CD4-positive, alpha-beta T cell treated with Interleukin-4 for 4 hours (primary cell): ENCODE measurements at regions not wholly inside any gene's neighbourhood (a gene's known extent, or its start where the extent isn't known, plus 50 kb on each side); places are given as distances from the start of the nearest gene placed in this dataset.

Experiments used
- DNase-seq: peaks from one replicate; pipeline ENCODE4 v3.0.0-alpha.2; 2020

GRCh38 chrX:42616981-42617380 is 161.0 kb downstream of the PPP1R2C start:
- no peak for DNase-seq

- DNase-seq: peak; percentile 0
Observed at GRCh38 chrX:42615161-42615563, 162.8 kb downstream of the PPP1R2C start.

GRCh38 chrX:42606591-42606990 is 171.4 kb downstream of the PPP1R2C start:
- DNase-seq: no peak

GRCh38 chrX:42604302-42604701 is 173.7 kb downstream of the PPP1R2C start:
- DNase-seq: no peak

GRCh38 chrX:42603016-42603415 is 174.9 kb downstream of the PPP1R2C start:
- no peak for DNase-seq

- DNase-seq: no peak
Observed at GRCh38 chrX:42602566-42602965, 175.4 kb downstream of the PPP1R2C start.

- no peak for DNase-seq
Observed at GRCh38 chrX:42602136-42602535, 175.8 kb downstream of the PPP1R2C start.

- DNase-seq: no peak
Observed at GRCh38 chrX:42597481-42597880, 180.5 kb downstream of the PPP1R2C start.

GRCh38 chrX:42585842-42586621 is 191.9 kb downstream of the PPP1R2C start:
- peak; percentile 5 for DNase-seq

- DNase-seq: peak; percentile 18
Observed at GRCh38 chrX:42577936-42578470, 200.0 kb downstream of the PPP1R2C start.

- DNase-seq: no peak
Observed at GRCh38 chrX:42567268-42567667, 210.7 kb downstream of the PPP1R2C start.

GRCh38 chrX:42565739-42566138 is 212.2 kb downstream of the PPP1R2C start:
- DNase-seq: no peak

- no peak for DNase-seq
Observed at GRCh38 chrX:42546800-42547199, 231.2 kb downstream of the PPP1R2C start.

GRCh38 chrX:42544883-42545282 is 233.1 kb downstream of the PPP1R2C start:
- no peak for DNase-seq

- DNase-seq: no peak
Observed at GRCh38 chrX:42541554-42541953, 236.4 kb downstream of the PPP1R2C start.

- DNase-seq: no peak
Observed at GRCh38 chrX:42540146-42540545, 237.8 kb downstream of the PPP1R2C start.

- no peak for DNase-seq
Observed at GRCh38 chrX:42538405-42538804, 239.6 kb downstream of the PPP1R2C start.

GRCh38 chrX:42536286-42536685 is 241.7 kb downstream of the PPP1R2C start:
- no peak for DNase-seq

- DNase-seq: no peak
Observed at GRCh38 chrX:42535233-42535632, 242.7 kb downstream of the PPP1R2C start.

GRCh38 chrX:42533761-42534160 is 244.2 kb downstream of the PPP1R2C start:
- DNase-seq: no peak

- peak; percentile 48 for DNase-seq
Observed at GRCh38 chrX:42531441-42531840, 246.5 kb downstream of the PPP1R2C start.

- DNase-seq: no peak
Observed at GRCh38 chrX:42530027-42530426, 247.9 kb downstream of the PPP1R2C start.

GRCh38 chrX:42524379-42524778 is 253.6 kb downstream of the PPP1R2C start:
- no peak for DNase-seq

GRCh38 chrX:42519666-42520231 is 258.2 kb downstream of the PPP1R2C start:
- DNase-seq: no peak
